HG02852 (cell line): ENCODE measurements at regions not wholly inside any gene's neighbourhood (a gene's known extent, or its start where the extent isn't known, plus 50 kb on each side); places are given as distances from the start of the nearest gene placed in this dataset.

Experiments used
- ATAC-seq: cut with Tn5 transposase; IDR thresholded peaks from one replicate; pipeline ENCODE4 v1.9.1; 2021; ENCODE audit warnings: mild to moderate bottlenecking, moderate library complexity; ENCODE audit not compliant: unreplicated experiment

DNA sequence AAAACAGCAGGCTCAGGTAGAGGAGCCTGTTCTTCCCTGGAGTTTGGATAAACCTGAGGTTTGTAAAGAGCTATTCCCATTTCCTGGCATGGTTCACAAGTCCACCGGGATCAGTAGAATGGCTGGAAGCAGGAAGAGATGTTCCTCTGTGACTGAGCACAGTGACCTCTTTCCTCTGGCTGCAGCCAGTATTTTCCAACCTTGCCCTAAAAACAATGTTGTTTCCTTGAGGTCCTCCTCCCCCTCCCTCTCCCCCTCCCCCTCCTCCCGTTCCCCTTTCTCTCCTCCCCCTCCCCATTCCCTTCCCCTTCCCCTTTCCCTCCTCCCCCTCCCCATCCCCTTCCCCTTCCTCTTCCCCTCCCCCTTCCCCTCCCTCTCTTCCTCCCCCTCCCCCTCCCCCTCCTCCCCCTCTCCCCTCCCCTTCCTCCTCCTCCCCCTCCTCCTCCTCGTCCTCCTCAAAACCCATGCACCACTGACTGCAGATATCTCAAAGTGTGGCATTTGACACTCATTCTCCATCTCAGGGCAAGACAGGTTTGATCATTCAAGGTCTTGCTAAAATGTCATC, 58.9 kb upstream of the MON1B start:
- ATAC-seq = no peak

DNA sequence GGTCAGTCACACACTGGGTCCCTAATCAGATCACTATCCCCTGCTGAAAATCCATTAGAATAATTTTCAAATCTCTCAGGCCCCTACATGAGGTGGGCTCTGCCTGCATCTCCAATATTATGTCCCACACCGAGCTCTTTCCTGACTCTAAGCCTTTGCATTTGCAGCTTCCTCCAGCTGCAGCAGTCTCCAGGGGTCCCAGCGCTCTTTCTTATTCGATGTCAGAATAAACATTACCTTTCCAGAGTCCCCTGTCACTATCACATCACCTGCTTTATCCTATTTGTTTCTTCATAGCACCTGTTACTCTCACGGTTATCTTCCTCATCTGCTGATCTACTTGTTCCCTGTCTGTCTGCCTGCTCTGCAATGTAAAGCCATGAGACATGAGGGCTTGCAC, 57.3 kb upstream of the MON1B start:
- no peak for ATAC-seq

DNA sequence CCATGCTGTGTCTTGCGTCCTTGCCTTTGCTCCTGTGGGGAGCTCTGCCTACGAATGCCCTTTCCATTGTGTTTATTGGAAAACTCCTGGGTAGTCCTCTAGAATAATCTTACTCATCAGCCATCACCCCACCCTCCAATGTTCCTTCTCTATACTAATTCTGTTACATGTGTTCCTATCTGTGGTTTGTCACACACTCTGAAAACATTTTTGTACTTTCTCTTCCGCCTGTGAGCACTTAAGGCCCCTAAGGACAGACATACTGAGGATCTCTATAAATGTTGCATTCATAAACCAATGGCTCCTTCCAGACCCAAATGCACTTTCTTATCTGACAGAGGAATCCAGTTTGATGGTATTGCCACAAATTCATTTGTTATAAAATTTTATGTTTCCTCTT, 53.9 kb upstream of the MON1B start:
- ATAC-seq = no peak
